ENCODE measurements at regions not wholly inside any gene's neighbourhood (a gene's known extent, or its start where the extent isn't known, plus 50 kb on each side); places are given as distances from the start of the nearest gene placed in this dataset.

GRCh38 chr5:152147286-152147685 is 222.6 kb upstream of the GLRA1 start:
- no peaks in the 10 kb centered on the region for H3K9me3 ChIP-seq (ENCODE audit: low read length)
- no peaks in the 10 kb centered on the region for H3K36me3 ChIP-seq (ENCODE audit: insufficient read depth, low read length)
- H3K27me3 ChIP-seq (ENCODE audit: insufficient read depth, low read length): no peaks in the 10 kb centered on the region
- no peak overlapping the region for H3K4me3 ChIP-seq (ENCODE audit: low read length)
- H3K4me1 ChIP-seq (ENCODE audit: insufficient read depth, low read length): no peaks in the 10 kb centered on the region
- H2AFZ ChIP-seq (ENCODE audit: low read depth, low read length): no peak overlapping the region

- no peaks in the 10 kb centered on the region for H3K27me3 ChIP-seq (ENCODE audit: insufficient read depth, low read length)
- H3K36me3 ChIP-seq (ENCODE audit: insufficient read depth, low read length): no peaks in the 10 kb centered on the region
- H3K4me1 ChIP-seq (ENCODE audit: insufficient read depth, low read length): no peaks in the 10 kb centered on the region
- no peak overlapping the region for H2AFZ ChIP-seq (ENCODE audit: low read depth, low read length)
- H3K4me3 ChIP-seq (ENCODE audit: low read length): no peak overlapping the region
- H3K9me3 ChIP-seq (ENCODE audit: low read length): no peaks in the 10 kb centered on the region
These were observed 221.9 kb upstream of the GLRA1 start for GRCh38 chr5:152146566-152146965.

GRCh38 chr5:152144556-152144955 is 219.9 kb upstream of the GLRA1 start:
- no peak overlapping the region for H3K4me3 ChIP-seq (ENCODE audit: low read length)
- no peaks in the 10 kb centered on the region for H3K27me3 ChIP-seq (ENCODE audit: insufficient read depth, low read length)
- no peaks in the 10 kb centered on the region for H3K4me1 ChIP-seq (ENCODE audit: insufficient read depth, low read length)
- no peaks in the 10 kb centered on the region for H3K36me3 ChIP-seq (ENCODE audit: insufficient read depth, low read length)
- H3K9me3 ChIP-seq (ENCODE audit: low read length): no peaks in the 10 kb centered on the region
- H2AFZ ChIP-seq (ENCODE audit: low read depth, low read length): no peak overlapping the region

GRCh38 chr5:152144030-152144429 is 219.4 kb upstream of the GLRA1 start:
- H3K4me3 ChIP-seq (ENCODE audit: low read length): no peak overlapping the region
- no peak overlapping the region for H2AFZ ChIP-seq (ENCODE audit: low read depth, low read length)
- no peaks in the 10 kb centered on the region for H3K27me3 ChIP-seq (ENCODE audit: insufficient read depth, low read length)
- H3K4me1 ChIP-seq (ENCODE audit: insufficient read depth, low read length): no peaks in the 10 kb centered on the region
- no peaks in the 10 kb centered on the region for H3K9me3 ChIP-seq (ENCODE audit: low read length)
- no peaks in the 10 kb centered on the region for H3K36me3 ChIP-seq (ENCODE audit: insufficient read depth, low read length)

- Histone ChIP-seq H2AFZ (ENCODE audit: low read depth, low read length) (no peak overlapping the region), H3K36me3 (ENCODE audit: insufficient read depth, low read length) (no peaks in the 10 kb centered on the region), H3K27me3 (ENCODE audit: insufficient read depth, low read length) (no peaks in the 10 kb centered on the region), H3K4me3 (ENCODE audit: low read length) (no peak overlapping the region), H3K4me1 (ENCODE audit: insufficient read depth, low read length) (no peaks in the 10 kb centered on the region), H3K9me3 (ENCODE audit: low read length) (no peaks in the 10 kb centered on the region)
These were observed 218.3 kb upstream of the GLRA1 start for GRCh38 chr5:152142840-152143469.

GRCh38 chr5:152140347-152140746 is 215.7 kb upstream of the GLRA1 start:
- no peaks in the 10 kb centered on the region for H3K36me3 ChIP-seq (ENCODE audit: insufficient read depth, low read length)
- no peak overlapping the region for H3K4me3 ChIP-seq (ENCODE audit: low read length)
- no peaks in the 10 kb centered on the region for H3K27me3 ChIP-seq (ENCODE audit: insufficient read depth, low read length)
- H2AFZ ChIP-seq (ENCODE audit: low read depth, low read length): no peak overlapping the region
- H3K9me3 ChIP-seq (ENCODE audit: low read length): no peaks in the 10 kb centered on the region
- no peaks in the 10 kb centered on the region for H3K4me1 ChIP-seq (ENCODE audit: insufficient read depth, low read length)

GRCh38 chr5:152137063-152137462 is 212.4 kb upstream of the GLRA1 start:
- Histone ChIP-seq H3K36me3 (ENCODE audit: insufficient read depth, low read length) (no peaks in the 10 kb centered on the region), H2AFZ (ENCODE audit: low read depth, low read length) (no peak overlapping the region), H3K4me3 (ENCODE audit: low read length) (no peak overlapping the region), H3K4me1 (ENCODE audit: insufficient read depth, low read length) (no peaks in the 10 kb centered on the region), H3K27me3 (ENCODE audit: insufficient read depth, low read length) (no peaks in the 10 kb centered on the region), H3K9me3 (ENCODE audit: low read length) (no peaks in the 10 kb centered on the region)

GRCh38 chr5:152136321-152136720 is 211.7 kb upstream of the GLRA1 start:
- no peak overlapping the region for H2AFZ ChIP-seq (ENCODE audit: low read depth, low read length)
- no peaks in the 10 kb centered on the region for H3K36me3 ChIP-seq (ENCODE audit: insufficient read depth, low read length)
- no peaks in the 10 kb centered on the region for H3K9me3 ChIP-seq (ENCODE audit: low read length)

GRCh38 chr5:152135827-152136226 is 211.2 kb upstream of the GLRA1 start:
- Histone ChIP-seq H3K36me3 (ENCODE audit: insufficient read depth, low read length) (no peaks in the 10 kb centered on the region), H3K4me3 (ENCODE audit: low read length) (no peak overlapping the region), H2AFZ (ENCODE audit: low read depth, low read length) (no peak overlapping the region), H3K27me3 (ENCODE audit: insufficient read depth, low read length) (no peaks in the 10 kb centered on the region), H3K9me3 (ENCODE audit: low read length) (no peaks in the 10 kb centered on the region), H3K4me1 (ENCODE audit: insufficient read depth, low read length) (no peaks in the 10 kb centered on the region)

More at GRCh38 chr5:152136321-152136720, 211.7 kb upstream of the GLRA1 start:
- no peak overlapping the region for H3K4me3 ChIP-seq (ENCODE audit: low read length)
- H3K27me3 ChIP-seq (ENCODE audit: insufficient read depth, low read length): no peaks in the 10 kb centered on the region
- no peaks in the 10 kb centered on the region for H3K4me1 ChIP-seq (ENCODE audit: insufficient read depth, low read length)

- Histone ChIP-seq H3K9me3 (ENCODE audit: low read length) (no peaks in the 10 kb centered on the region), H3K4me1 (ENCODE audit: insufficient read depth, low read length) (peaks cover 19% of the 10 kb centered on the region), H2AFZ (ENCODE audit: low read depth, low read length) (no peak overlapping the region), H3K36me3 (ENCODE audit: insufficient read depth, low read length) (no peaks in the 10 kb centered on the region), H3K4me3 (ENCODE audit: low read length) (no peak overlapping the region), H3K27me3 (ENCODE audit: insufficient read depth, low read length) (no peaks in the 10 kb centered on the region)
These were observed 201.1 kb upstream of the GLRA1 start for GRCh38 chr5:152125661-152126205.

GRCh38 chr5:152124409-152125041 is 199.9 kb upstream of the GLRA1 start:
- Histone ChIP-seq H3K27me3 (ENCODE audit: insufficient read depth, low read length) (no peaks in the 10 kb centered on the region), H2AFZ (ENCODE audit: low read depth, low read length) (no peak overlapping the region), H3K9me3 (ENCODE audit: low read length) (no peaks in the 10 kb centered on the region), H3K4me3 (ENCODE audit: low read length) (no peak overlapping the region), H3K4me1 (ENCODE audit: insufficient read depth, low read length) (peaks cover 20% of the 10 kb centered on the region), H3K36me3 (ENCODE audit: insufficient read depth, low read length) (no peaks in the 10 kb centered on the region)

GRCh38 chr5:152118676-152119470 is 194.2 kb upstream of the GLRA1 start:
- H3K36me3 ChIP-seq (ENCODE audit: insufficient read depth, low read length): no peaks in the 10 kb centered on the region
- H3K4me3 ChIP-seq (ENCODE audit: low read length): no peak overlapping the region
- H2AFZ ChIP-seq (ENCODE audit: low read depth, low read length): no peak overlapping the region
- H3K9me3 ChIP-seq (ENCODE audit: low read length): no peaks in the 10 kb centered on the region
- H3K27me3 ChIP-seq (ENCODE audit: insufficient read depth, low read length): no peaks in the 10 kb centered on the region
- H3K4me1 ChIP-seq (ENCODE audit: insufficient read depth, low read length): peaks cover 19% of the 10 kb centered on the region

GRCh38 chr5:152116934-152117333 is 192.3 kb upstream of the GLRA1 start:
- H2AFZ ChIP-seq (ENCODE audit: low read depth, low read length): no peak overlapping the region
- no peak overlapping the region for H3K4me3 ChIP-seq (ENCODE audit: low read length)
- no peaks in the 10 kb centered on the region for H3K36me3 ChIP-seq (ENCODE audit: insufficient read depth, low read length)
- peaks cover 13% of the 10 kb centered on the region for H3K4me1 ChIP-seq (ENCODE audit: insufficient read depth, low read length)
- no peaks in the 10 kb centered on the region for H3K9me3 ChIP-seq (ENCODE audit: low read length)
- no peaks in the 10 kb centered on the region for H3K27me3 ChIP-seq (ENCODE audit: insufficient read depth, low read length)
